Coronary artery (tissue), 2 donors: ENCODE measurements at regions not wholly inside any gene's neighbourhood (a gene's known extent, or its start where the extent isn't known, plus 50 kb on each side); places are given as distances from the start of the nearest gene placed in this dataset.

Source experiments
- DNase-seq: peaks from one replicate; pipeline ENCODE4 v3.0.0-alpha.2; 2017; ENCODE audit warnings: low spot score
- H3K27ac ChIP-seq, 2 donors: fragments of 200-600 bp; sonication (generic); one replicate each; pipeline ENCODE4 v1.5.1; 2016 to 2019
- H3K4me3 ChIP-seq: fragments of 200-600 bp; sonication (generic); 2 replicates; pipeline ENCODE4 v1.5.1; 2016; ENCODE audit warnings: mild to moderate bottlenecking, moderate library complexity
- CTCF ChIP-seq: fragments of 200-600 bp; sonication (generic); IDR thresholded peaks from one replicate; pipeline ENCODE4 v1.5.1; 2019; ENCODE audit warnings: antibody characterized with exemption

GRCh38 chr1:201710632-201711597 lies 118.0 kb upstream of the IPO9 start:
- H3K27ac ChIP-seq: peak overlapping the region; percentile 90 to 99
- no peak overlapping the region for H3K4me3 ChIP-seq
- no peak for TF ChIP-seq CTCF
- DNase-seq: no peak

- no peak for TF ChIP-seq CTCF
- H3K27ac ChIP-seq: peak overlapping the region; percentile 90 to 99
- no peak for DNase-seq
- H3K4me3 ChIP-seq: no peak overlapping the region
These were observed 117.1 kb upstream of the IPO9 start for GRCh38 chr1:201711811-201712210.

- TF ChIP-seq CTCF: no peak
- H3K27ac ChIP-seq: peak overlapping the region; percentile 90 to 99
- H3K4me3 ChIP-seq: no peak overlapping the region
- no peak for DNase-seq
These were observed 116.4 kb upstream of the IPO9 start for GRCh38 chr1:201712387-201713085.

- Histone ChIP-seq H3K4me3 (no peak overlapping the region), H3K27ac (peak overlapping the region; percentile 90 to 99)
- no peak for TF ChIP-seq CTCF
- DNase-seq: peak; percentile 100
These were observed 115.7 kb upstream of the IPO9 start for GRCh38 chr1:201713086-201713810.

- DNase-seq: peak; percentile 97
- H3K27ac ChIP-seq: peak overlapping the region; percentile 90 to 99
- no peak for TF ChIP-seq CTCF
- H3K4me3 ChIP-seq: peak overlapping the region; percentile 49
These were observed 114.2 kb upstream of the IPO9 start for GRCh38 chr1:201714542-201715329.

GRCh38 chr1:201715351-201715750 lies 113.6 kb upstream of the IPO9 start:
- Histone ChIP-seq H3K4me3 (peak overlapping the region; percentile 12), H3K27ac (peak overlapping the region; percentile 90 to 99)
- DNase-seq: no peak
- TF ChIP-seq CTCF: no peak
